ENCODE measurements at regions not wholly inside any gene's neighbourhood (a gene's known extent, or its start where the extent isn't known, plus 50 kb on each side); places are given as distances from the start of the nearest gene placed in this dataset.

DNA sequence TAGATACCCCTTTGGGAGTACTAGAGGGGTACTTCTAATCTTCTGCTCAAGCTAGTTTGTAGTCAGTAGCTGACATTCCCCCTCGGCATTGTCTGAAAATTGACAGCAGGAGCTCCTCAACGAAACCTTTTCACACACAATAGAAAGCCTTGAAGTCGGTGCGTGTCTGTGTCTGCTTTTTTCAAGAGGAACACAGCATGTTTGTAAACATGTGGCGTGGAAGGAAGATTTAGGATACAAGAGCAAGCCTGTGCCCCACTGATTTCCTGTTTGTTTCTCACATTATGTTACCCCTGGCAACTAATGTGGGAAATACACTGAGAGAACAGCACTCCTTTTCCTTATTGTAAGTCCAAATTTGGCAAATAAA is 252.6 kb downstream of the ANKRD50 start:
- TF ChIP-seq, protein P1, sequence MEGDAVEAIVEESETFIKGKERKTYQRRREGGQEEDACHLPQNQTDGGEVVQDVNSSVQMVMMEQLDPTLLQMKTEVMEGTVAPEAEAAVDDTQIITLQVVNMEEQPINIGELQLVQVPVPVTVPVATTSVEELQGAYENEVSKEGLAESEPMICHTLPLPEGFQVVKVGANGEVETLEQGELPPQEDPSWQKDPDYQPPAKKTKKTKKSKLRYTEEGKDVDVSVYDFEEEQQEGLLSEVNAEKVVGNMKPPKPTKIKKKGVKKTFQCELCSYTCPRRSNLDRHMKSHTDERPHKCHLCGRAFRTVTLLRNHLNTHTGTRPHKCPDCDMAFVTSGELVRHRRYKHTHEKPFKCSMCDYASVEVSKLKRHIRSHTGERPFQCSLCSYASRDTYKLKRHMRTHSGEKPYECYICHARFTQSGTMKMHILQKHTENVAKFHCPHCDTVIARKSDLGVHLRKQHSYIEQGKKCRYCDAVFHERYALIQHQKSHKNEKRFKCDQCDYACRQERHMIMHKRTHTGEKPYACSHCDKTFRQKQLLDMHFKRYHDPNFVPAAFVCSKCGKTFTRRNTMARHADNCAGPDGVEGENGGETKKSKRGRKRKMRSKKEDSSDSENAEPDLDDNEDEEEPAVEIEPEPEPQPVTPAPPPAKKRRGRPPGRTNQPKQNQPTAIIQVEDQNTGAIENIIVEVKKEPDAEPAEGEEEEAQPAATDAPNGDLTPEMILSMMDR (IDR thresholded peaks at IDR 0.05) = no peak
- TF ChIP-seq POLR2A (IDR thresholded peaks at IDR 0.05) = no peak
